ENCODE measurements at regions not wholly inside any gene's neighbourhood (a gene's known extent, or its start where the extent isn't known, plus 50 kb on each side); places are given as distances from the start of the nearest gene placed in this dataset.

- Mint-ChIP-seq H3K27ac (peak overlapping the region; percentile 28), H3K27me3 (no peaks in the 10 kb centered on the region), H3K4me3 (no peak overlapping the region), H3K4me1 (ENCODE audit: unreplicated experiment) (peaks cover 12% of the 10 kb centered on the region), H3K9me3 (no peaks in the 10 kb centered on the region), H3K36me3 (no peaks in the 10 kb centered on the region)
- no peak for TF ChIP-seq CTCF (conservative IDR thresholded peaks at IDR 0.05)
- no peak for DNase-seq (ENCODE audit: extremely low spot score, unreplicated experiment)
These were observed 568.7 kb downstream of the METTL4 start for GRCh38 chr18:2002604-2003003.

- H3K4me1 Mint-ChIP-seq (ENCODE audit: unreplicated experiment), result no peaks in the 10 kb centered on the region
- H3K36me3 Mint-ChIP-seq, result no peaks in the 10 kb centered on the region
- no peak for DNase-seq (ENCODE audit: extremely low spot score, unreplicated experiment)
- no peak for TF ChIP-seq CTCF (conservative IDR thresholded peaks at IDR 0.05)
- no peaks in the 10 kb centered on the region for H3K27me3 Mint-ChIP-seq
- no peak overlapping the region for H3K4me3 Mint-ChIP-seq
- H3K27ac Mint-ChIP-seq, result no peak overlapping the region
- H3K9me3 Mint-ChIP-seq, result no peaks in the 10 kb centered on the region
These were observed 561.2 kb downstream of the METTL4 start for GRCh38 chr18:2009942-2010697.

- Mint-ChIP-seq H3K4me1 (ENCODE audit: unreplicated experiment) (no peaks in the 10 kb centered on the region), H3K4me3 (no peak overlapping the region), H3K27me3 (peaks cover 3% of the 10 kb centered on the region), H3K9me3 (no peaks in the 10 kb centered on the region), H3K27ac (no peak overlapping the region), H3K36me3 (no peaks in the 10 kb centered on the region)
- TF ChIP-seq CTCF (conservative IDR thresholded peaks at IDR 0.05), result no peak
- DNase-seq (ENCODE audit: extremely low spot score, unreplicated experiment), result no peak
These were observed 544.3 kb downstream of the METTL4 start for GRCh38 chr18:2027016-2027415.

GRCh38 chr18:2027756-2028155, 543.5 kb downstream of the METTL4 start:
- TF ChIP-seq CTCF (conservative IDR thresholded peaks at IDR 0.05), result no peak
- DNase-seq (ENCODE audit: extremely low spot score, unreplicated experiment), result no peak
- H3K36me3 Mint-ChIP-seq, result no peaks in the 10 kb centered on the region
- H3K9me3 Mint-ChIP-seq, result no peaks in the 10 kb centered on the region
- no peak overlapping the region for H3K4me3 Mint-ChIP-seq
- H3K4me1 Mint-ChIP-seq (ENCODE audit: unreplicated experiment), result no peaks in the 10 kb centered on the region
- no peak overlapping the region for H3K27ac Mint-ChIP-seq
- H3K27me3 Mint-ChIP-seq, result peaks cover 3% of the 10 kb centered on the region

DNA sequence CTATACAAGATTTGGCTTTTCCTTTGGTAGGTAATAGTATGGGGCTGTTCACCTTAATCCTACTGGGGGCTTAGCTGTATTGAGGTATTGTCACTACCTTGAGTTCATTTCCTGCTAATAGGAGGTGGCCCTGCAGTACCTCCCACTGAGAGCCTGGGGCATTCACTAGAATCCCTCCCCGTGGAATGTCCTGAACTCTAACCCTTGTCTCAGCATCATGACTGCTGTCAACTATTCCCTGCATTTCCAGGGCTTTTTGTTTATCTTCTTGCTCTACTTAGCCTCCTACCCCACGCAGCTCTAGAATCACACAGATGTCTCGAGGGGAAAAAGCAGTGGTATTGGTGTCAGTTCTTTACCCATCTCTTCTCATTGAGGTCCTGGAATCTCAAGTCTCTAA, 542.3 kb downstream of the METTL4 start:
- TF ChIP-seq CTCF (conservative IDR thresholded peaks at IDR 0.05), result no peak
- Mint-ChIP-seq H3K27me3 (no peaks in the 10 kb centered on the region), H3K4me3 (no peak overlapping the region), H3K36me3 (no peaks in the 10 kb centered on the region), H3K27ac (no peak overlapping the region), H3K9me3 (no peaks in the 10 kb centered on the region), H3K4me1 (ENCODE audit: unreplicated experiment) (no peaks in the 10 kb centered on the region)
- DNase-seq (ENCODE audit: extremely low spot score, unreplicated experiment), result no peak
